ENCODE measurements at regions not wholly inside any gene's neighbourhood (a gene's known extent, or its start where the extent isn't known, plus 50 kb on each side); places are given as distances from the start of the nearest gene placed in this dataset.

- no TSS peak for BruUV-seq (replicated peaks)
- no peaks in the 10 kb centered on the region for H3K9me3 ChIP-seq (replicated peaks; ENCODE audit: control insufficient read depth, insufficient read depth, low read depth, low read length)
- H3K79me2 ChIP-seq (ENCODE audit: control insufficient read depth, insufficient read depth, low read length): no peaks in the 10 kb centered on the region
- no peak for ATAC-seq
- intact Hi-C loops (cut with micrococcal nuclease) (no loop called here), in situ Hi-C loops (cut with MboI) (no loop called here)
- ChIA-PET CTCF (ENCODE audit: low intra/inter-chr PET ratio) (no interaction called here), POLR2A (no interaction called here)
- DNase-seq (ENCODE audit: extremely low read depth in 1 of 4, low spot score in 3 of 4): no peak
- H3K9ac ChIP-seq (ENCODE audit: insufficient read depth in 1 of 2, low read depth in 2 of 2, low read length in 2 of 2): no peak overlapping the region
- H3K9me1 ChIP-seq (ENCODE audit: control insufficient read depth, insufficient read depth, low read length): no peaks in the 10 kb centered on the region
- FAIRE-seq: no peak
- no peaks in the 10 kb centered on the region for H4K20me1 ChIP-seq (replicated peaks; ENCODE audit: control insufficient read depth, insufficient read depth, low read length)
- no peak overlapping the region for H3K4me2 ChIP-seq (ENCODE audit: insufficient read depth, low read length)
- H3K27me3 ChIP-seq (ENCODE audit: control insufficient read depth in 2 of 2, insufficient read depth in 2 of 2, low read length in 2 of 2): no peaks in the 10 kb centered on the region
- H2AFZ ChIP-seq (ENCODE audit: low read depth, low read length): no peak overlapping the region
- H3K4me1 ChIP-seq (replicated peaks in 1 of 2; ENCODE audit: control insufficient read depth in 2 of 2, insufficient read depth in 2 of 2, low read length in 2 of 2): no peaks in the 10 kb centered on the region
- no peak overlapping the region for H3K4me3 ChIP-seq
- 0% methylated on average over 1 of the region's 1 CpG for WGBS (ENCODE audit: insufficient coverage, low coverage, missing lambda C conversion rate)
- no peak overlapping the region for H3K27ac ChIP-seq (ENCODE audit: extremely low read depth, low read depth, low read length)
- H3K36me3 ChIP-seq (ENCODE audit: control insufficient read depth, insufficient read depth, low read length): no peaks in the 10 kb centered on the region
- TF ChIP-seq ZEB2 (IDR thresholded peaks at IDR 0.05) (no peak), DEAF1 (CRISPR knock-in tag; IDR thresholded peaks at IDR 0.05) (no peak), ZNF717 (CRISPR knock-in tag; IDR thresholded peaks at IDR 0.05) (no peak), ARHGAP35 (IDR thresholded peaks at IDR 0.05; ENCODE audit: partially characterized antibody) (no peak), JUND (IDR thresholded peaks at IDR 0.05; ENCODE audit: borderline replicate concordance, low read depth, low read length) (no peak), JUND (tag; IDR thresholded peaks at IDR 0.05; ENCODE audit: borderline replicate concordance, low read depth, low read length) (no peak), ZNF165 (CRISPR knock-in tag; IDR thresholded peaks at IDR 0.05; ENCODE audit: borderline replicate concordance) (no peak), SIN3B (IDR thresholded peaks at IDR 0.05; ENCODE audit: low read depth) (no peak), DPF2 (IDR thresholded peaks at IDR 0.05) (no peak), POLR2B (IDR thresholded peaks at IDR 0.05; ENCODE audit: low read depth, partially characterized antibody) (no peak), NONO (IDR thresholded peaks at IDR 0.05; ENCODE audit: low read depth in 2 of 2, low read length in 1 of 2) (no peak), CREBBP (IDR thresholded peaks at IDR 0.05; ENCODE audit: low read depth, low read length) (no peak), TRIM28 (IDR thresholded peaks at IDR 0.05) (no peak), TEAD2 (tag; IDR thresholded peaks at IDR 0.05) (no peak), ZFX (CRISPR knock-in tag; IDR thresholded peaks at IDR 0.05) (no peak), SMARCA4 (IDR thresholded peaks at IDR 0.05) (no peak), ILF3 (IDR thresholded peaks at IDR 0.05; ENCODE audit: borderline replicate concordance) (no peak)
- TF ChIP-seq, protein P1, sequence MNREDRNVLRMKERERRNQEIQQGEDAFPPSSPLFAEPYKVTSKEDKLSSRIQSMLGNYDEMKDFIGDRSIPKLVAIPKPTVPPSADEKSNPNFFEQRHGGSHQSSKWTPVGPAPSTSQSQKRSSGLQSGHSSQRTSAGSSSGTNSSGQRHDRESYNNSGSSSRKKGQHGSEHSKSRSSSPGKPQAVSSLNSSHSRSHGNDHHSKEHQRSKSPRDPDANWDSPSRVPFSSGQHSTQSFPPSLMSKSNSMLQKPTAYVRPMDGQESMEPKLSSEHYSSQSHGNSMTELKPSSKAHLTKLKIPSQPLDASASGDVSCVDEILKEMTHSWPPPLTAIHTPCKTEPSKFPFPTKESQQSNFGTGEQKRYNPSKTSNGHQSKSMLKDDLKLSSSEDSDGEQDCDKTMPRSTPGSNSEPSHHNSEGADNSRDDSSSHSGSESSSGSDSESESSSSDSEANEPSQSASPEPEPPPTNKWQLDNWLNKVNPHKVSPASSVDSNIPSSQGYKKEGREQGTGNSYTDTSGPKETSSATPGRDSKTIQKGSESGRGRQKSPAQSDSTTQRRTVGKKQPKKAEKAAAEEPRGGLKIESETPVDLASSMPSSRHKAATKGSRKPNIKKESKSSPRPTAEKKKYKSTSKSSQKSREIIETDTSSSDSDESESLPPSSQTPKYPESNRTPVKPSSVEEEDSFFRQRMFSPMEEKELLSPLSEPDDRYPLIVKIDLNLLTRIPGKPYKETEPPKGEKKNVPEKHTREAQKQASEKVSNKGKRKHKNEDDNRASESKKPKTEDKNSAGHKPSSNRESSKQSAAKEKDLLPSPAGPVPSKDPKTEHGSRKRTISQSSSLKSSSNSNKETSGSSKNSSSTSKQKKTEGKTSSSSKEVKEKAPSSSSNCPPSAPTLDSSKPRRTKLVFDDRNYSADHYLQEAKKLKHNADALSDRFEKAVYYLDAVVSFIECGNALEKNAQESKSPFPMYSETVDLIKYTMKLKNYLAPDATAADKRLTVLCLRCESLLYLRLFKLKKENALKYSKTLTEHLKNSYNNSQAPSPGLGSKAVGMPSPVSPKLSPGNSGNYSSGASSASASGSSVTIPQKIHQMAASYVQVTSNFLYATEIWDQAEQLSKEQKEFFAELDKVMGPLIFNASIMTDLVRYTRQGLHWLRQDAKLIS (CRISPR knock-in tag; IDR thresholded peaks at IDR 0.05): no peak
Observed at GRCh38 chr7:42432644-42433043, 195.6 kb upstream of the GLI3 start.

Measured in K562 (cell line).